ENCODE measurements at regions not wholly inside any gene's neighbourhood (a gene's known extent, or its start where the extent isn't known, plus 50 kb on each side); places are given as distances from the start of the nearest gene placed in this dataset.

DNA sequence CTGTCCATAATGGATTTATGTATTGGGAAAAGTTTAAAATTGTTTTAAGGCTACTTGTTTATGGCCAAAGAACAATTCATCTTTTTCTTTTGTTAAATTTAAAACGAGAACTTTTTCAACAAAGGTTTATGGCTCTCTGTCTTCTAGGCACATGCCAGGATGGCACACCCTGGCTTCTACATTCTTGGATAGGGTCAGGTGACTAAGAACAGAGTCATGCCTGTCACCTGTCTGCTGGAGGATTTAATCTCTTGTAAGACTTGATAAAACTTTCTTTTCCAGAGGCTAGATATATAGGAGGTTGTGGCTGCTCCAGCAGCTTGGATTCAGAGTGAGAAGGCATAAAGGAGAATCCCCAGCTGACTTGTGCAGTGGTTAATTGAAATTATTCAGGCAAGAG is 915.4 kb downstream of the GATA3 start:
- TF ChIP-seq POLR2A (IDR thresholded peaks at IDR 0.05; ENCODE audit: low read length) (no peak), EP300 (IDR thresholded peaks at IDR 0.05) (no peak), ZNF302 (CRISPR knock-in tag; IDR thresholded peaks at IDR 0.05) (no peak), CHD2 (IDR thresholded peaks at IDR 0.05; ENCODE audit: low read length, partially characterized antibody) (no peak), ESRRA (IDR thresholded peaks at IDR 0.05; ENCODE audit: borderline replicate concordance, low read length) (no peak), POLR2AphosphoS2 (conservative IDR thresholded peaks at IDR 0.05; ENCODE audit: low read length) (no peak), RFX5 (IDR thresholded peaks at IDR 0.05) (no peak), KDM1A (IDR thresholded peaks at IDR 0.05; ENCODE audit: low read depth) (no peak)
- TF ChIP-seq, protein P1, sequence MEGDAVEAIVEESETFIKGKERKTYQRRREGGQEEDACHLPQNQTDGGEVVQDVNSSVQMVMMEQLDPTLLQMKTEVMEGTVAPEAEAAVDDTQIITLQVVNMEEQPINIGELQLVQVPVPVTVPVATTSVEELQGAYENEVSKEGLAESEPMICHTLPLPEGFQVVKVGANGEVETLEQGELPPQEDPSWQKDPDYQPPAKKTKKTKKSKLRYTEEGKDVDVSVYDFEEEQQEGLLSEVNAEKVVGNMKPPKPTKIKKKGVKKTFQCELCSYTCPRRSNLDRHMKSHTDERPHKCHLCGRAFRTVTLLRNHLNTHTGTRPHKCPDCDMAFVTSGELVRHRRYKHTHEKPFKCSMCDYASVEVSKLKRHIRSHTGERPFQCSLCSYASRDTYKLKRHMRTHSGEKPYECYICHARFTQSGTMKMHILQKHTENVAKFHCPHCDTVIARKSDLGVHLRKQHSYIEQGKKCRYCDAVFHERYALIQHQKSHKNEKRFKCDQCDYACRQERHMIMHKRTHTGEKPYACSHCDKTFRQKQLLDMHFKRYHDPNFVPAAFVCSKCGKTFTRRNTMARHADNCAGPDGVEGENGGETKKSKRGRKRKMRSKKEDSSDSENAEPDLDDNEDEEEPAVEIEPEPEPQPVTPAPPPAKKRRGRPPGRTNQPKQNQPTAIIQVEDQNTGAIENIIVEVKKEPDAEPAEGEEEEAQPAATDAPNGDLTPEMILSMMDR (IDR thresholded peaks at IDR 0.05) = no peak
- TF ChIP-seq, protein P2, sequence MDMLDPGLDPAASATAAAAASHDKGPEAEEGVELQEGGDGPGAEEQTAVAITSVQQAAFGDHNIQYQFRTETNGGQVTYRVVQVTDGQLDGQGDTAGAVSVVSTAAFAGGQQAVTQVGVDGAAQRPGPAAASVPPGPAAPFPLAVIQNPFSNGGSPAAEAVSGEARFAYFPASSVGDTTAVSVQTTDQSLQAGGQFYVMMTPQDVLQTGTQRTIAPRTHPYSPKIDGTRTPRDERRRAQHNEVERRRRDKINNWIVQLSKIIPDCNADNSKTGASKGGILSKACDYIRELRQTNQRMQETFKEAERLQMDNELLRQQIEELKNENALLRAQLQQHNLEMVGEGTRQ (IDR thresholded peaks at IDR 0.05) = no peak
- TF ChIP-seq, protein P3, sequence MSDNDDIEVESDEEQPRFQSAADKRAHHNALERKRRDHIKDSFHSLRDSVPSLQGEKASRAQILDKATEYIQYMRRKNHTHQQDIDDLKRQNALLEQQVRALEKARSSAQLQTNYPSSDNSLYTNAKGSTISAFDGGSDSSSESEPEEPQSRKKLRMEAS (IDR thresholded peaks at IDR 0.05) = no peak
